Loucy (cell line): ENCODE measurements at regions not wholly inside any gene's neighbourhood (a gene's known extent, or its start where the extent isn't known, plus 50 kb on each side); places are given as distances from the start of the nearest gene placed in this dataset.

Experiments
- H2AFZ ChIP-seq: fragments of 200-600 bp; sonication (generic); 2 replicates; pipeline ENCODE4 v1.6.0; 2016; ENCODE audit warnings: antibody characterized with exemption, mild to moderate bottlenecking, low read length, moderate library complexity
- H3F3A ChIP-seq: fragments of 200-600 bp; 2 replicates; pipeline ENCODE4 v1.6.0; 2016; ENCODE audit warnings: antibody characterized with exemption, low read depth, mild to moderate bottlenecking
- H3K27me3 ChIP-seq: fragments of 200-600 bp; sonication (generic); 2 replicates; pipeline ENCODE4 v1.6.1; 2014; ENCODE audit warnings: low read length, mild to moderate bottlenecking; ENCODE audit not compliant: insufficient read depth, poor library complexity, severe bottlenecking
- H3K36me3 ChIP-seq: fragments of 200-600 bp; sonication (generic); 2 replicates; pipeline ENCODE4 v1.6.1; 2016; ENCODE audit warnings: low read length; ENCODE audit not compliant: insufficient read depth
- H3K4me1 ChIP-seq: fragments of 200-600 bp; sonication (generic); 2 replicates; pipeline ENCODE4 v1.5.1; 2014; ENCODE audit warnings: low read length, mild to moderate bottlenecking; ENCODE audit not compliant: insufficient read depth, poor library complexity, severe bottlenecking
- H3K4me2 ChIP-seq: fragments of 200-600 bp; sonication (generic); 2 replicates; pipeline ENCODE4 v1.6.0; 2014; ENCODE audit warnings: antibody characterized with exemption, low read length, low read depth, mild to moderate bottlenecking; ENCODE audit not compliant: poor library complexity, severe bottlenecking
- H3K4me3 ChIP-seq: fragments of 200-600 bp; sonication (generic); 2 replicates; pipeline ENCODE4 v1.5.1; 2014; ENCODE audit warnings: low read length, mild to moderate bottlenecking, mixed read lengths; ENCODE audit not compliant: poor library complexity, severe bottlenecking
- H3K79me2 ChIP-seq: fragments of 200-600 bp; sonication (generic); 2 replicates; pipeline ENCODE4 v1.6.1; 2014; ENCODE audit warnings: low read length; ENCODE audit not compliant: insufficient read depth
- H3K9ac ChIP-seq: fragments of 200-600 bp; sonication (generic); 2 replicates; pipeline ENCODE4 v1.6.0; 2014; ENCODE audit warnings: mild to moderate bottlenecking, low read depth, low read length, moderate library complexity; ENCODE audit not compliant: poor library complexity, severe bottlenecking
- H3K9me2 ChIP-seq: fragments of 200-600 bp; sonication (generic); replicated peaks from 2 replicates; pipeline ENCODE4 v1.6.1; 2016; ENCODE audit warnings: low read depth, low read length, mixed read lengths
- H3K9me3 ChIP-seq: fragments of 200-600 bp; sonication (generic); 2 replicates; pipeline ENCODE4 v1.6.1; 2014; ENCODE audit warnings: mild to moderate bottlenecking, antibody characterized with exemption, low read length, low read depth; ENCODE audit not compliant: insufficient read depth
- H4K20me1 ChIP-seq: fragments of 200-600 bp; sonication (generic); 2 replicates; pipeline ENCODE4 v1.6.0; 2014; ENCODE audit warnings: antibody characterized with exemption, low read length, mild to moderate bottlenecking; ENCODE audit not compliant: insufficient read depth, poor library complexity, severe bottlenecking
- CTCF ChIP-seq: fragments of 200-600 bp; sonication (generic); conservative IDR thresholded peaks from 2 replicates; pipeline ENCODE4 v1.5.1; 2014; ENCODE audit warnings: mild to moderate bottlenecking, antibody characterized with exemption, low read length
- EZH2phosphoT487 ChIP-seq: fragments of 200-600 bp; IDR thresholded peaks from 2 replicates; pipeline ENCODE4 v1.6.1; 2018; ENCODE audit warnings: antibody characterized with exemption, mild to moderate bottlenecking, moderate library complexity, borderline replicate concordance

- Histone ChIP-seq H3K4me2 (no peak overlapping the region), H3K36me3 (no peaks in the 10 kb centered on the region), H3F3A (no peaks in the 10 kb centered on the region), H3K9me3 (no peaks in the 10 kb centered on the region), H3K9ac (no peak overlapping the region), H4K20me1 (no peaks in the 10 kb centered on the region), H3K79me2 (no peaks in the 10 kb centered on the region), H3K4me3 (no peak overlapping the region), H3K9me2 (no peaks in the 10 kb centered on the region), H3K27me3 (no peaks in the 10 kb centered on the region), H3K4me1 (no peaks in the 10 kb centered on the region), H2AFZ (no peak overlapping the region)
- no peak for TF ChIP-seq CTCF
- TF ChIP-seq EZH2phosphoT487, result no peak
Observed at GRCh38 chr22:34966980-34967565, 98.9 kb upstream of the ISX start.

GRCh38 chr22:34969001-34969790 lies 96.8 kb upstream of the ISX start:
- Histone ChIP-seq H3K9ac (no peak overlapping the region), H3K4me2 (no peak overlapping the region), H3K4me3 (no peak overlapping the region), H2AFZ (no peak overlapping the region), H3K9me3 (no peaks in the 10 kb centered on the region), H3F3A (no peaks in the 10 kb centered on the region), H3K36me3 (no peaks in the 10 kb centered on the region), H3K27me3 (no peaks in the 10 kb centered on the region), H3K79me2 (no peaks in the 10 kb centered on the region), H4K20me1 (no peaks in the 10 kb centered on the region), H3K4me1 (no peaks in the 10 kb centered on the region), H3K9me2 (no peaks in the 10 kb centered on the region)
- TF ChIP-seq EZH2phosphoT487 (no peak), CTCF (no peak)

- Histone ChIP-seq H3K4me3 (no peak overlapping the region), H3K27me3 (no peaks in the 10 kb centered on the region), H4K20me1 (no peaks in the 10 kb centered on the region), H3K36me3 (no peaks in the 10 kb centered on the region), H3K9ac (no peak overlapping the region), H3K4me1 (no peaks in the 10 kb centered on the region), H3K79me2 (no peaks in the 10 kb centered on the region), H3F3A (no peaks in the 10 kb centered on the region), H3K4me2 (no peak overlapping the region), H3K9me3 (no peaks in the 10 kb centered on the region; the same call in 1 of the 2 replicates), H2AFZ (no peak overlapping the region), H3K9me2 (no peaks in the 10 kb centered on the region)
- TF ChIP-seq EZH2phosphoT487 (no peak), CTCF (no peak)
Observed at GRCh38 chr22:34971456-34971855, 94.5 kb upstream of the ISX start.
